ENCODE measurements at regions not wholly inside any gene's neighbourhood (a gene's known extent, or its start where the extent isn't known, plus 50 kb on each side); places are given as distances from the start of the nearest gene placed in this dataset.

GRCh38 chr7:67777119-67777518, 780.5 kb downstream of the TYW1 start (continued):
- TF ChIP-seq BCL6B (tag by site-specific recombination; IDR thresholded peaks at IDR 0.05) (no peak), ZNF174 (tag by site-specific recombination; IDR thresholded peaks at IDR 0.05) (no peak), ZBTB7A (tag by site-specific recombination; IDR thresholded peaks at IDR 0.05; ENCODE audit: low read depth) (no peak), ZNF16 (tag by site-specific recombination; IDR thresholded peaks at IDR 0.05; ENCODE audit: low read depth) (no peak), AEBP2 (tag by site-specific recombination; IDR thresholded peaks at IDR 0.05; ENCODE audit: borderline replicate concordance) (no peak), KLF1 (tag by site-specific recombination; IDR thresholded peaks at IDR 0.05) (no peak), ZNF404 (tag by site-specific recombination; IDR thresholded peaks at IDR 0.05) (no peak), ZNF558 (tag by site-specific recombination; IDR thresholded peaks at IDR 0.05) (no peak), ZNF398 (tag by site-specific recombination; IDR thresholded peaks at IDR 0.05) (no peak), GLIS2 (tag by site-specific recombination; IDR thresholded peaks at IDR 0.05) (no peak), REPIN1 (tag by site-specific recombination; IDR thresholded peaks at IDR 0.05; ENCODE audit: low read depth) (no peak), ZIC2 (tag by site-specific recombination; IDR thresholded peaks at IDR 0.05) (no peak)

GRCh38 chr7:67781841-67782240, 785.2 kb downstream of the TYW1 start:
- no peak overlapping the region for H3K27ac ChIP-seq (ENCODE audit: extremely low read depth, low read depth, low read length)
- H3K4me3 ChIP-seq (ENCODE audit: low read depth, low read length): no peak overlapping the region
- no peaks in the 10 kb centered on the region for H3K9me3 ChIP-seq (ENCODE audit: control insufficient read depth, insufficient read depth, low read depth, low read length)
- H3K4me1 ChIP-seq (ENCODE audit: control insufficient read depth, insufficient read depth, low read length): no peaks in the 10 kb centered on the region
- POLR2A ChIA-PET: no interaction called here
- H3K36me3 ChIP-seq (ENCODE audit: control insufficient read depth in 2 of 2, insufficient read depth in 1 of 2, low read length in 2 of 2): no peaks in the 10 kb centered on the region
- CTCF ChIA-PET: no interaction called here
- TF ChIP-seq ZNF302 (tag by site-specific recombination; IDR thresholded peaks at IDR 0.05; ENCODE audit: low read depth): no peak
- TF ChIP-seq ZNF341 (tag by site-specific recombination; IDR thresholded peaks at IDR 0.05; ENCODE audit: low read depth): no peak
- no peak for TF ChIP-seq PRDM1 (tag by site-specific recombination; IDR thresholded peaks at IDR 0.05)
- no peak for TF ChIP-seq IKZF3 (tag by site-specific recombination; IDR thresholded peaks at IDR 0.05)
- no peak for TF ChIP-seq ZNF133 (tag by site-specific recombination; IDR thresholded peaks at IDR 0.05)
- no peak for TF ChIP-seq ZNF518A (tag by site-specific recombination; conservative IDR thresholded peaks at IDR 0.05; ENCODE audit: low read depth)
- no peak for TF ChIP-seq ZBTB20 (tag by site-specific recombination; IDR thresholded peaks at IDR 0.05)
- no peak for TF ChIP-seq ZNF776 (tag by site-specific recombination; IDR thresholded peaks at IDR 0.05; ENCODE audit: borderline replicate concordance)
- TF ChIP-seq ZNF362 (tag by site-specific recombination; IDR thresholded peaks at IDR 0.05): no peak
- no peak for TF ChIP-seq ZNF747 (tag by site-specific recombination; IDR thresholded peaks at IDR 0.05)
- no peak for TF ChIP-seq ZNF26 (tag by site-specific recombination; IDR thresholded peaks at IDR 0.05)
- TF ChIP-seq KLF17 (tag by site-specific recombination; IDR thresholded peaks at IDR 0.05): no peak
- TF ChIP-seq ZFHX2 (tag by site-specific recombination; conservative IDR thresholded peaks at IDR 0.05): no peak

Measured in HEK293 (cell line).